ENCODE measurements at regions not wholly inside any gene's neighbourhood (a gene's known extent, or its start where the extent isn't known, plus 50 kb on each side); places are given as distances from the start of the nearest gene placed in this dataset.
A peak's percentile ranks its signal among the peaks of the same experiment; 100 is the strongest.

DNA sequence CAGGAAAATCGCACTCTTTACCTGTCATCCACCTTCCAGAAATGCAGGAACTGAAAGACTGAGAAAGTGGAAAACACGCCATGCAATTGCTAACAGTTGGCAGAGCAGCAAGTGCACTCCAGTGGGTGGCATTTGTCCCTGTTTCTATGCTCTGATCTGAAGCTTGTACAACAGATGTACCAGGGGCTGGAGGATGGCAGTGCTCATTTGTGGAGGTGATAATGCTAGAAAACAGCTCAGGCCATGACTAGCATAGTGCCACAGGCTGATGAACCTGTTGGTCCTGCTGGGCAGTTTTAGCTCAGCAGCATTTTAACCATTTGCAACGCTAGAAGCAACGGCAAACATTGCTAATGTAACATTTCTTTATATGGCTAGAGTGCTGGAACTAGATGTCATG lies 199.9 kb upstream of the NRP1 start:
- no peaks in the 10 kb centered on the region for H3K4me1 Mint-ChIP-seq (ENCODE audit: low read depth)
- no peaks in the 10 kb centered on the region for H3K36me3 Mint-ChIP-seq (ENCODE audit: insufficient read depth)
- ATAC-seq (no peak), DNase-seq (no peak)
- peaks cover 16% of the 10 kb centered on the region for H3K27me3 Mint-ChIP-seq (ENCODE audit: low read depth)
- H3K4me3 Mint-ChIP-seq, result no peak overlapping the region
- H3K9me3 Mint-ChIP-seq, result no peaks in the 10 kb centered on the region

DNA sequence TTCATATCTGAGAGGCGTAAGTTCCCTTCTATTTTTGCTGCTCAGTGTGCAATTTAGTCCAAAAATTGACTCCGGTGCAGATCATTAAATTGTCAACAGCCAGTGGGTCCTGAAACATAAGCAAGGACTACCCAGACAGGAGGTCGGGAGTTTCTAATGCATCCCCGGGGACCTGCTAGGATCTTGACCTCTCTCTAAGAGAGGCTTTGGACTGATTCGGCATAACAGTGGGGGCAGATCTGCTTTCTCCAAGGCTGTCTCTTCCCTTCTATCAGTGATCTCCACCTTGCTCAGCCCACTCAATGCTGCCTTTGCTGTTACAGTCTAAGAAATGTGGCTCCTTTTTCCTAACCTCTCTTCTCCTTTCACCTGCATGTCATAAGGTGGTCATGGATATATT lies 199.1 kb upstream of the NRP1 start:
- DNase-seq, result no peak
- Mint-ChIP-seq H3K9me3 (no peaks in the 10 kb centered on the region), H3K4me3 (no peak overlapping the region), H3K4me1 (ENCODE audit: low read depth) (no peaks in the 10 kb centered on the region), H3K27me3 (ENCODE audit: low read depth) (peaks cover 12% of the 10 kb centered on the region), H3K36me3 (ENCODE audit: insufficient read depth) (no peaks in the 10 kb centered on the region)
- ATAC-seq, result no peak

DNA sequence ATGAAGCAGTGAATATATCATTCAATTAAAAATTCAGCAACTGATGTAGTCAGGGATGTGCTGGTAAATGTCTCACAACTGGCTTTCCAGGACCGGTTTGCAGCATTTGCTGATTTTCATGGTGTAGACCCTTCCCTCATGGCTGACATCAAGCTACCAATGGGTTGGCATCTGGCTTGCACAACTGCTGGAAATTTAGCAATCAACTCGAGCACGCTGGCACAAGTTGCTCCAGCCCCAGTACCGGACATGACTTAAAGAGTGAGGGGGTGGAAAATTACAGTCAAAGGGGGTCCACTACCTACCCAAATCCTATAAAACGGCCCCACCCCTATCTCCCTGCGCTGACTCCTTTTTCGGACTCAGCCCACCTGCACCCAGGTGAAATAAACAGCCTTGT lies 198.4 kb upstream of the NRP1 start:
- Mint-ChIP-seq H3K4me1 (ENCODE audit: low read depth) (no peaks in the 10 kb centered on the region), H3K4me3 (no peak overlapping the region), H3K36me3 (ENCODE audit: insufficient read depth) (no peaks in the 10 kb centered on the region), H3K27me3 (ENCODE audit: low read depth) (peaks cover 8% of the 10 kb centered on the region), H3K9me3 (peaks cover 3% of the 10 kb centered on the region)
- no peak for DNase-seq
- no peak for ATAC-seq

DNA sequence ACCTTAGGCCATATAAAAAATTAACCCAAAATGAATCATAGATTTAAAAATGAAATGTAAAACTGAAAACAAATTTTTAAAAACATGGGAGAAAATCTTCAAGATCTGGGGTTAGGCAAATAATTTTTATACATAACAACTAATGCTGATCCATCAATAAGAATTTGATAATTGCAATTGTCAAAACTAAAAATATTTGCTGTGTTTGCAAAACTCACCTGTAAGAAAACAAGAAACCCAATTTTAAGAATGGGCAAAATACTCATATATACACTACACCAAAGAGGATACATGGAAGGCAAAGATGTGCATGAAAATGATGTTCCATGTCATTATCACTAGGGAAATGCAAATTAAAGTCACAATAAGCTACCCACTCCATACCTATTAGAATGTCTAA lies 194.8 kb upstream of the NRP1 start:
- Mint-ChIP-seq H3K27me3 (ENCODE audit: low read depth) (peaks cover 3% of the 10 kb centered on the region), H3K4me1 (ENCODE audit: low read depth) (no peaks in the 10 kb centered on the region), H3K9me3 (peaks cover 5% of the 10 kb centered on the region), H3K36me3 (ENCODE audit: insufficient read depth) (no peaks in the 10 kb centered on the region), H3K4me3 (no peak overlapping the region)
- DNase-seq, result no peak
- no peak for ATAC-seq

DNA sequence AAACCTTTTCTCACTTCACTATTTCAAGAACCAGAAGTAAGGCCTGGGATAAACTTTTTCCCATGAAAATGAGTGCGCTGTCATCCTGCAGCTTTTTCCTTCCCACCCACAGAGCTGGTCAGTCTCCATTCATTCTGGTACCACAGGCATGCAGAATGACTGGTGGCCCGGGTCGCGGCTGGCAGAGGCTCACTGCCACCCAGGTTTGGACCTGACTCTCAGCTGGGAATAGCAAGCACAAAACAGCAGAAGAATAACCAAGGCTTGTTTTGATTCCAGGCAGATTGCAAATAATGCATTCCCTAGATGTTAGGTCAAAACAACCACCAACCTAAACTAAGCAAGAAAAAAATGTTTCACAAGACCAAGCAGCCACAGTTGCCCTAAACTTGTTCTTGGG lies 190.5 kb upstream of the NRP1 start:
- Mint-ChIP-seq H3K36me3 (ENCODE audit: insufficient read depth) (no peaks in the 10 kb centered on the region), H3K27me3 (ENCODE audit: low read depth) (peaks cover 32% of the 10 kb centered on the region), H3K4me3 (no peak overlapping the region), H3K9me3 (peaks cover 5% of the 10 kb centered on the region), H3K4me1 (ENCODE audit: low read depth) (no peaks in the 10 kb centered on the region)
- DNase-seq (no peak), ATAC-seq (no peak)

DNA sequence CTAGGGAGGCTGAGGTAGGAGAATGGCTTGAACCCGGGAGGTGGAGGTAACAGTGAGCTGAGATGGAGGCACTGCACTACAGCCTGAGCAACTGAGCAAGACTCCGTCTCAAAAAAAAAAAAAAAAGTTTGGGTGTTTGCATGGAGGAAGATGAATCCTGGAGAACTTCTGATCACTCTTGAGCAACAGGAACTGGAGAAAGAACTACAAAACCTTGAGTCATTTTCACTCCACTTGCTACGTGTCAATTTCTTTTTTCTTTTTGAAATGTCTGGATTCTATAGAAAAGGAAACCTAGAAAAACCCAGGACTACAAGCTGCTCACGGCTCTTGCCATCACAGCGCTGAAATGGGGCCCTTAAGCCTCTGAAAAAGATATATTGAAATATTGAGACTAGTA lies 189.6 kb upstream of the NRP1 start:
- no peak overlapping the region for H3K4me3 Mint-ChIP-seq
- H3K36me3 Mint-ChIP-seq (ENCODE audit: insufficient read depth), result no peaks in the 10 kb centered on the region

DNA sequence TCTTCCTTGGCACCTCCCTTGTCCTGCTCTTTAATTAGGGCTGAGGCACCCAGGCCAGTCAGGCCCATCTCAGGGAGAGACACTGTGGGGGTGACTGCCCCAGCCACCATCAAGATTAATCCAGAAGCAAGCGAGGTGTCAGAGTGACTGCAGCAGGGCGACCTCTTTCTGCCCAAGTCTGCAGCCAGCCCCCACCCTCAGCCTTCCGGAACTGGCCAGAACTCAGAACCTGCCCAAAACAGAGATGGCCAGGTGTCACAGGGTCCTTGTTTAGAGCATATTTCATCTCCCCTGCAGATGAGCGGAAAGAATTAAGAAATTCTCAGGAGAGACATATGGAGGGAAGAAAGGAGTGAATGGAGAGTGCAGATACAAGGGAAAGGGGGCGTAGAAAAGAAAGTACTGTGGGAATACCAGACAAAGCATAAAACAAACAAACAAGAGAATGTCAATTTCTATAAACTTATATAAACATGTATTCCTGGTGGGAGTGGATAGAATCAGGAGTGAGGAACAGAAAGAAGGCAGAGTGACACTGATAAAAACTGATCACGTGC lies 188.8 kb upstream of the NRP1 start:
- H3K27me3 Mint-ChIP-seq (ENCODE audit: low read depth), result peaks cover 41% of the 10 kb centered on the region
- no peak for DNase-seq
- H3K9me3 Mint-ChIP-seq, result peaks cover 5% of the 10 kb centered on the region

More for the DNA sequence above, 189.6 kb upstream of the NRP1 start:
- no peak for DNase-seq
- Mint-ChIP-seq H3K27me3 (ENCODE audit: low read depth) (peaks cover 37% of the 10 kb centered on the region), H3K4me1 (ENCODE audit: low read depth) (no peaks in the 10 kb centered on the region), H3K9me3 (peaks cover 5% of the 10 kb centered on the region)
- no peak for ATAC-seq

DNA sequence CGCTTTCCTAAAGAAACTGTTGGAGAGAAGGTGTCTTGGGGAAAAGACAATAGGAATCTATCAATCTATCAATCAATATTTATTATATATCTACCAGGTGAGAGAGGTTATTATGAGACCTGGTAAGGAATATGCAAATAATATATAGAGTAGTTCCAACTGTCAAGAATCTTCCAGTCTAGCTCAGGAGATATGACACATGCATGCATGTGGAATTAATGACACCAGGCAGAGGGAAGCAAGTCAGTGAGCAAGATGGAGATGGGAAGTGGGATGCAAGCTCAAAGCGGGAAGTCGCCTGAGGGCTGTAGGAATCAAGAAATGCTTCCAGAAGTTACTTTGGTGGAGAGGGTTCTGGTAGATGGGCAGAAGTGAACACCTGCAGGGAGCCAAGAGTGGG lies 187.4 kb upstream of the NRP1 start:
- no peak overlapping the region for H3K4me3 Mint-ChIP-seq
- H3K9me3 Mint-ChIP-seq, result no peaks in the 10 kb centered on the region
- H3K36me3 Mint-ChIP-seq (ENCODE audit: insufficient read depth), result no peaks in the 10 kb centered on the region
- H3K27me3 Mint-ChIP-seq (ENCODE audit: low read depth), result peaks cover 46% of the 10 kb centered on the region
- ATAC-seq, result no peak
- no peaks in the 10 kb centered on the region for H3K4me1 Mint-ChIP-seq (ENCODE audit: low read depth)
- DNase-seq, result no peak

More for the DNA sequence above, 188.8 kb upstream of the NRP1 start:
- Mint-ChIP-seq H3K36me3 (ENCODE audit: insufficient read depth) (no peaks in the 10 kb centered on the region), H3K4me1 (ENCODE audit: low read depth) (no peaks in the 10 kb centered on the region), H3K4me3 (no peak overlapping the region)
- ATAC-seq, result no peak

DNA sequence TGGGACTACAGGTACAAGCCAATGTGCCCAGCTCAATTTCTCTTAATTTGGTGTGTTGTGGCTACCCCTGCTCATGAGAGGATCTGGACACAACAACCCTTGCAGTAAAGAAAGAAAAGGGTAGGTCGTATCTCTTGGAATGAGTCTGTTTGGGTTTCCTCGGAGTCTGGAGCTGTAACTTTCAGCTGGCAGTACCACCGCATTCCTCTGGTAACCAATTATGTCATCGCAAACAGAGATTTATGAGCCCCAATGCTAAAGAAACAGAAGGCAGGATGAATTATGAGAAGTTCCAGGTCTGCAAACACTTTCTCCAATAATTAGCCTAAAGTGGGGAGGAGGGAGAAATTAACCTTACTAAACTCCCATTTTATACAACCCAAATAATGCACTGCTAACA lies 186.6 kb upstream of the NRP1 start:
- H3K27me3 Mint-ChIP-seq (ENCODE audit: low read depth), result peaks cover 46% of the 10 kb centered on the region
- H3K9me3 Mint-ChIP-seq, result no peaks in the 10 kb centered on the region
- no peak for ATAC-seq
- no peak overlapping the region for H3K4me3 Mint-ChIP-seq
- H3K4me1 Mint-ChIP-seq (ENCODE audit: low read depth), result no peaks in the 10 kb centered on the region
- no peaks in the 10 kb centered on the region for H3K36me3 Mint-ChIP-seq (ENCODE audit: insufficient read depth)
- no peak for DNase-seq

DNA sequence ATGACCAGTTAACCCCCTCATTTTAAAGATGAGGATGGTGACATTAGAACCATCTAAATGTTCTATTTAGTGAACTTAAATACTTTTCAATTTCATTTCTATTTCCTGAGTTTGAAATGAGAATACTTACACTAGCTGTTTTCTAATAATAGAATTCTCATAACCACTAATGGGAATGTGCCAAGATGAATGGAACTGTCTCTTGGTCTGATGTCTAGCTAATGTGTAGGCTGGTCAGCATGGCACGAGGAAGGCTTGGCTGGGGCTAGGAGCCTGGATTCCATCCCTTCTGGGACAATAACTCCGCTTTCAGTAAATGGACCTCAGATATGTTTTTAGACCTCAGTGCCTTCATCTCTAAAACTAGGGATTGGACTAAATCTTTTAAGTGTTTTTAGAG lies 185.8 kb upstream of the NRP1 start:
- no peaks in the 10 kb centered on the region for H3K4me1 Mint-ChIP-seq (ENCODE audit: low read depth)
- H3K9me3 Mint-ChIP-seq, result no peaks in the 10 kb centered on the region
- no peak for ATAC-seq
- H3K27me3 Mint-ChIP-seq (ENCODE audit: low read depth), result peaks cover 43% of the 10 kb centered on the region
- no peak for DNase-seq
- H3K4me3 Mint-ChIP-seq, result no peak overlapping the region
- H3K36me3 Mint-ChIP-seq (ENCODE audit: insufficient read depth), result no peaks in the 10 kb centered on the region

DNA sequence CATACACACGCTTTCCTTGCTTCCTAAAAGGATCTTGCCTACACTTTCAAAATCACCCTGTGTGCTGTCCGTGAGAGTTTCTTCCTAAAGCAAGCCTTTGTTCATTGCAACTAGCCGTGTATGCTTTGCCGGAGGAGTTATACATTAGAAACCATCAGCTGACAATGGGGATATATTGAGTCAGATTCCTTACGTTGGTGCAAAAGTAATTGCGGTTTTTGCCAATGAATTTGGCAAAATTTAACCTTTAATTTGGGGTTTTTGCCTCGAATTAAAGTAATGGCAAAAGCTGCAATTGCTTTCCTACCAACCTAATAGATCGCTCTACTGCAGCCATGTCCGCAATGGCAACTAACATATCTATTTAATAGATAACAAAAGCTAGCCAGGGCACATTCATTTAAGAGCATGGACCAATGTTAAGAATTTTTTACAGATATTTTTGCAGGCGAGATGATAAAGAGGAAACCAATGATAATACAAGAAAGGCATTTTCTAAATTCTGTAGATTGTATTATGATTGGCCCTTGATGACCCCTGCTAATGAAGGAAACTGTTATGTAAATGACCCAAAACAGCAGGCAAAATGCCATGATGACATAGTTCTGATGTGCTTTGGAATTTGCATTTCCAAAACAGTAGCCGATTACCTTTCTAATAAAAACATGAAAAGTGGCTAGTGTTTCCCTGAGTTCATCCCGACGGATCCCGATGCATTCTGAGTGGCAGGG lies 184.8 kb upstream of the NRP1 start:
- Mint-ChIP-seq H3K27me3 (ENCODE audit: low read depth) (peaks cover 43% of the 10 kb centered on the region), H3K4me3 (no peak overlapping the region), H3K36me3 (ENCODE audit: insufficient read depth) (no peaks in the 10 kb centered on the region), H3K9me3 (no peaks in the 10 kb centered on the region), H3K4me1 (ENCODE audit: low read depth) (no peaks in the 10 kb centered on the region)
- DNase-seq, result no peak
- ATAC-seq, result no peak

DNA sequence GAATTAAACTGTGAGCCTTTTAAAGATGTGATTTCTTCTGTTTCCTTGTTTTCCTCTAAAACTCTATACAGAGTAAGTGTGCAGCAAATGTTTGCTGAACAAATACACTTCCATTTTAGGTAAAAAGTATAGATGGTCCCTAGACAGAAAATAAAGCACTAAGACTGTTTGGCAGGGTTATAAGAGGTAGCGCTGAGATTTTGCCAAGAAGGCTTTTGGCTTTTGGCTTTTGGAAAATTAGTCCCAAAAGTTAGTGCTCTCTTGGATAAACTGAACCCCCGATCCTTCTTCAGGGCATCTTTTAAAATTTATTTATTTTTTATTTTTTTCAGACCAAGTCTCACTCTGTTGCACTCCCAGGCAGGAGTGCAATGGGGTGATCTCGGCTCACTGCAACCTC lies 175.7 kb upstream of the NRP1 start:
- ATAC-seq (no peak), DNase-seq (no peak)
- Mint-ChIP-seq H3K4me3 (no peak overlapping the region), H3K36me3 (ENCODE audit: insufficient read depth) (no peaks in the 10 kb centered on the region), H3K27me3 (ENCODE audit: low read depth) (peaks cover 10% of the 10 kb centered on the region), H3K9me3 (no peaks in the 10 kb centered on the region), H3K4me1 (ENCODE audit: low read depth) (peaks cover 4% of the 10 kb centered on the region)

DNA sequence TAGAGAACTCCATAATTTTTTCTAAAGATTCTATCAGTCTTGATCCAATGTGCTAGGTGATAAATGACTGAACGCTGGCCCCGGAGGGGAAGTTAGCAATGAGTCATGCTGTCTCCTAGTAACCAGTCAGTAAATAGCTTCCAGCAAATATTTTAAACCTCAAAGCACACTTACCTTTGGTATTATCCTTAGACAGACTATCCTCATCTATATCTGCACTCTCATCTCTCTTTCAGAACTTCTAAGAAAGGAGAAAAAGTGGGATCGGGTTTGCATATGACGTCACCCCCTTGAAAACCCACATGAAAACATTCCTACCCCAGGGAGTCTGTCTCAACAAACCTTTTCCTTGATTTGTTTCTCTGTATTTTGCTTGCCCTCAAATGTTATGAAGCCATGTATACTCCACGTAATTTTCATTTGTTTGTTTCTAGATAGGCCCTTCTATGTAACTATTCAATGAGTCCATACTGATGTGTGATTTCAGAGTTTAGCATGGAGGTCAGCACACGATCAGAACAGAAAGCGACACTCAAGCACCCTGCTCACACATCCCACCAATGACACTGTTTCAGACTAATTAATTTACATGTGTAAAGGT lies 174.9 kb upstream of the NRP1 start:
- H3K36me3 Mint-ChIP-seq (ENCODE audit: insufficient read depth), result no peaks in the 10 kb centered on the region
- peaks cover 10% of the 10 kb centered on the region for H3K27me3 Mint-ChIP-seq (ENCODE audit: low read depth)
- H3K4me1 Mint-ChIP-seq (ENCODE audit: low read depth), result peaks cover 4% of the 10 kb centered on the region
- H3K4me3 Mint-ChIP-seq, result no peak overlapping the region
- DNase-seq (no peak), ATAC-seq (peak; percentile 70 to 80)
- no peaks in the 10 kb centered on the region for H3K9me3 Mint-ChIP-seq

DNA sequence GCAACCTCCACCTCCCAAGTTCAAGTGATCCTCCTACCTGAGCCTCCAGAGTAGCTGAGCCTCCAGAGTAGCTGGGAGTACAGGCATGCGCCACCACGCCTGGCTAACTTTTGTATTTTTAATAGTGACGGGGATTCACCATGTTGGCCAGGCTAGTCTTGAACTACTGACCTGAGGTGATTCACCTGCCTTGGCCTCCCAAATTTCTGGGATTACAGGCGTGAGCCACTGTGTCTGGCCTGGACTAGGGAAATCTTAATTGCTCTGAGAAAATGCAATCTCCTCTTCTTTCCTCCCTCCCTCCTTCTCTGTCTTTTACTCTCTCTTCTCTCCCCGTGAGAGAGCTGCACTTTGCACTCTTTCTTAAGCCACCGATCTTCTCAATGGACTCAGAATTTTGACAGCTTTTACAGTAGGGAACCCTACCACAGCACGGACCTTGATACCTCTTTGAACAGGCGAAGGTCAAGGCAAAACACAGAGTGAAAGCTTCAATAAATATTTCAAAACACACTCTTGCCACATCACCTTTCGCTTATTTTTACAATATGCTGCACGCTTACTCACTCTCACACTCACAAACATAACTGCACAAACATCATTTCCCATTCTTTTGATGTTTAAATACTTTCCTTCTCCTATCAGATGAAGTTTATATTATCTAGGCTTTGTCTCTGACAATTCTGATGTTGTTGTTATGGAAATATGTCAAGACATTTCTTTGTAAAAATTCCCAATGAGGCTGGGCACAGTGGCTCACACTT lies 173.4 kb upstream of the NRP1 start:
- Mint-ChIP-seq H3K9me3 (no peaks in the 10 kb centered on the region), H3K36me3 (ENCODE audit: insufficient read depth) (no peaks in the 10 kb centered on the region), H3K4me3 (no peak overlapping the region), H3K27me3 (ENCODE audit: low read depth) (peaks cover 10% of the 10 kb centered on the region), H3K4me1 (ENCODE audit: low read depth) (peaks cover 4% of the 10 kb centered on the region)
- DNase-seq (no peak), ATAC-seq (no peak)

All from activated T-cell treated with anti-CD3 and anti-CD28 coated beads, Interleukin-2, amount 50 U/mL, for 4 hours (primary cell).